Neuron (in vitro differentiated cells): ENCODE measurements at regions not wholly inside any gene's neighbourhood (a gene's known extent, or its start where the extent isn't known, plus 50 kb on each side); places are given as distances from the start of the nearest gene placed in this dataset.
"Not testable (repeated sequence)": the region's sequence is repeated elsewhere in the genome, so short reads cannot be mapped to it uniquely, and the experiment has no call there.

Source experiments
- H2AFZ ChIP-seq: one replicate; pipeline ENCODE4 v1.6.1; 2013; ENCODE audit warnings: low read depth, mild to moderate bottlenecking, inconsistent platforms, low read length, moderate library complexity
- H3K27me3 ChIP-seq: one replicate; pipeline ENCODE4 v1.6.1; 2013; ENCODE audit warnings: low read length; ENCODE audit not compliant: insufficient read depth
- H3K36me3 ChIP-seq: one replicate; pipeline ENCODE4 v1.6.1; 2013; ENCODE audit warnings: low read length; ENCODE audit not compliant: insufficient read depth
- H3K4me1 ChIP-seq: one replicate; pipeline ENCODE4 v1.6.1; 2013; ENCODE audit warnings: low read length; ENCODE audit not compliant: insufficient read depth
- H3K4me3 ChIP-seq: 2 replicates; pipeline ENCODE4 v1.5.1; 2013; ENCODE audit warnings: mild to moderate bottlenecking, low read length, moderate library complexity
- H3K9me3 ChIP-seq: one replicate; pipeline ENCODE4 v1.6.1; 2013; ENCODE audit warnings: low read length

DNA sequence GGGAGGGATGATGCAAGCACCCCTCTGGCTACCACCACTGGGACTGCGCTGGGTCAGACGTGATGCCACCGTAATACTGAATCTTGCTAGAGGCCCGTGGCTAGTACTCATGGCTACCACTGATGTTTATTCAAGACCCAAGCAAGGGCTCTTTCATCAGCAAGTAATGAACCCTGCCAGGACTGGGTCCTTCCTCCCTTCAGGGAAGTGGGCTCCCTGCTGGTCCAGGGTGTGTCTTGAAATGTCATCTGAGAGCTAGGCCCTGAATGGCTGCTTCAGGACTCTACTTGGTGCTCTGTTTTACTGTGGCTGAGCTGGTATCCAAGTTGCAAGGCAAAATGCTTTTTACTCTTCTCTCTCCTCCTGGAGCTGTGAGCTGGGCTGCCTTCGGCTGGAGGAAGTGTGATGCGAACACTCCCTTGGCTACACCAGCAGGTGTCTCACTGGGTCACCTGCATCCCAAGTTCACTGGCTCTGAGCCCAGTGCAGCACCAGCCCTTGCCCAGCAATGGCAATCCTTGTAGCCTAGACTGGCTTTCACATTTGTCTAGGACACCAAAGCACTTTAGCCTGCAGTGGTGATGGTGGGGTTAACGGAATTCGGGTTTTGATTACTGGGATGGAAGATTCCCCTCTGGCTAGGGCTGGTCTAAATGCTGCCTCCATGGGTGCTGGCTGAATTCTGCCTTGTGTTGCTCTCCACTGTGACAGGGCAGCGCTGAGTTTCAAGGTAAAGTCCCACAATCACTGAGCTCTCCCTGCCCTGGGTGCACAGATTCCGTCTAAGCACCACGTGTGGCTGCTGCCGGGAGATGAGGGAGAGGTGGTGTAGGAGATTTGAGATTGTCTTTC, 98.6 kb downstream of the USP22 start:
- H3K36me3 ChIP-seq, result peaks cover 46% of the 10 kb centered on the region
- H3K4me1 ChIP-seq, result no peaks in the 10 kb centered on the region

DNA sequence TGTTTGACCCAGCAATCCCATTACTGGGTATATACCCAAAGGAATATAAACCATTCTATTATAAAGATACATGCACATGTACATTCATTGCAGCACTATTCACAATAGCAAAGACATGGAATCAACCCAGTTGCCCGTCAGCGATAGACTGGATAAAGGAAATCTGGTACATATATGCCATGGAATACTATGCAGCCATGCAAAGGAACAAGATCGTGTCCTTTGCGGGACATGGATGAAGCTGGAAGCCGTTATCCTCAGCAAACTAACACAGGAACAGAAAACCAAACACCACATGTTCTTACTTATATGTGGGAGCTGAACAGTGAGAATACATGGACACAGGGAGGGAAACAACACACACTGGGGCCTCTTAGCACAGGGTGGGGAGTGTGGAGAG, 95.1 kb downstream of the USP22 start:
- H3K9me3 ChIP-seq, H3K27me3 ChIP-seq: not testable (repeated sequence)
- peaks cover 54% of the 10 kb centered on the region for H3K36me3 ChIP-seq

More for the DNA sequence above, 98.6 kb downstream of the USP22 start:
- H3K4me3 ChIP-seq, result no peak overlapping the region
- H3K27me3 ChIP-seq, result no peaks in the 10 kb centered on the region
- no peak overlapping the region for H2AFZ ChIP-seq
- H3K9me3 ChIP-seq, result peaks cover 6% of the 10 kb centered on the region

DNA sequence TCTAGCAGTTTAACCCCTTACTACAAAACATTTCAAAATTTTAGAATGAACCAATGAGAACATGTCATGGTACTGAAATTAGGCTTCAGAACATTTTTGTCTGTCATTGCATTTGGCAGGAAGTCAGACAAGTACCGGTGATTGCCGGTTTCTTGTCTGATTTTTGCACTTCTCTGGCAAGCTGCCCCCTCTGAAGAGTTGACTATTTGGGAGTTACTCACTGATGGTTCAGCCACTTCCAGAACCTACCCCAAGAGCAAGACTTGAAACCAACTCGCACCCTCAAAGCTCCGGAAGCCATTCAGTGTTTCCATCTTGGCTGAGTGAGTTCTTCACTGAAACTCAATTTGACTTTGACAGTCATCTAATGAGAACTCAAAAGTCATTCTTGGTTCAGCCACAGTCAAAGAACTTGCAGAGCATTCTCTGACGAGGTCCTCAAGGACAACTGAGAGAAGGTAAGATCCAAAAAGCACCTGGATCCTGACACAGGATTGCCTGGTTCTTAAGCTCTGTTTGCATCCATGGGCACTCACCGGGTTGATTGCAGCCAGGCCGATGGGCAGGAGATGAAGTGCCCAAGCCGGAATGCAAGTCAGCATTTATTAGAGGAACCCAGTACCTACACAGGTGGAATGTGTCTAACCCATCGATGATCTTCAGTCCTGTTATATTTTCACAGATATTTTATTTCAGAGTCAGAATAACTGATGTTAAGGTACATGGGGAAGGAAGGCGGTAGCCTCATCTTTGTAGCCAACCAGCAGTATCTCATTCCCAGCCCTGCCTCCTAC, 93.6 kb downstream of the USP22 start:
- Histone ChIP-seq H3K4me3 (no peak overlapping the region), H2AFZ (no peak overlapping the region), H3K9me3 (peaks cover 7% of the 10 kb centered on the region), H3K27me3 (no peaks in the 10 kb centered on the region), H3K36me3 (peaks cover 49% of the 10 kb centered on the region), H3K4me1 (no peaks in the 10 kb centered on the region)

More for the DNA sequence above, 95.1 kb downstream of the USP22 start:
- not testable (repeated sequence) for H3K4me1 ChIP-seq, H2AFZ ChIP-seq, H3K4me3 ChIP-seq
